A172 (cell line): ENCODE measurements at regions not wholly inside any gene's neighbourhood (a gene's known extent, or its start where the extent isn't known, plus 50 kb on each side); places are given as distances from the start of the nearest gene placed in this dataset.

Experiments used
- DNase-seq: peaks from one replicate; pipeline ENCODE4 v3.0.0-alpha.2; 2015; ENCODE audit warnings: low spot score

- no peak for DNase-seq
Measured at GRCh38 chr20:6616421-6616820, 151.1 kb upstream of the BMP2 start.

- no peak for DNase-seq
Measured at GRCh38 chr20:6614836-6615235, 152.7 kb upstream of the BMP2 start.

- no peak for DNase-seq
Measured at GRCh38 chr20:6613280-6613861, 154.1 kb upstream of the BMP2 start.

DNA sequence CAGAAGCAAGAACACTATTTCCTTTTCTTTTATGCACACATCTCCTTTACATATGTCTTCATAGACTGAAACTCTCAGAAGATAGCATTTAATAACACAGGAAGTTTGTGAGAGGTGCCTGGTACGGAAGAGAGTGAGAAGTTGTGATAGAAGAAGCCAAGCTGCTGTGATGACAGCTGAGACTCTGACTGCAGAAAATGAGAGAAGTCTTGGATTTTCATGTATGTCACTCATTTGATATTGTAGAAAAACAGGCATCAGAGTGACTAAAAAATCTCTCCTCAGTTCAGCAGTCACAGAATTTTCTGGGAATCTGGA, 154.9 kb upstream of the BMP2 start:
- DNase-seq = no peak

- no peak for DNase-seq
Measured at GRCh38 chr20:6611911-6612605, 155.4 kb upstream of the BMP2 start.

DNA sequence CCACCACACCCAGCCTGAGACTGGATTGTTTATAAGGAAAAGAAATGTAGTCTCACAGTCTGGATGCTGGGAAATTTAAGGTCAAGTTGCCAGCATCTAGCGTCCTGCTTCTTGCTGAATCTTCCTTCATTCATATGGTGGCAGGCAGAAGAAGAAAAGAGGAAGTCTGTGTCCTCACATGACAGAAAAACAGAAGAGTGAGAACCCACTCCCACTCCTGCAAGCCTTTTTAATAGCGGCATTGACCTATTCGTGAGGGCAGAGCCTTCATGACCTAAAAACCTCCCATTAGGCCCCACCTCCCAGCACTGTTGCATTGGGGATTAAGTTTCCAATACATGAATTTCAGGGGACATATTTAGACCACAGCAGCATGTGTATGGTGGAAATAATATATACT, 160.8 kb upstream of the BMP2 start:
- DNase-seq = no peak

GRCh38 chr20:6605055-6605935, 162.2 kb upstream of the BMP2 start:
- no peak for DNase-seq

DNA sequence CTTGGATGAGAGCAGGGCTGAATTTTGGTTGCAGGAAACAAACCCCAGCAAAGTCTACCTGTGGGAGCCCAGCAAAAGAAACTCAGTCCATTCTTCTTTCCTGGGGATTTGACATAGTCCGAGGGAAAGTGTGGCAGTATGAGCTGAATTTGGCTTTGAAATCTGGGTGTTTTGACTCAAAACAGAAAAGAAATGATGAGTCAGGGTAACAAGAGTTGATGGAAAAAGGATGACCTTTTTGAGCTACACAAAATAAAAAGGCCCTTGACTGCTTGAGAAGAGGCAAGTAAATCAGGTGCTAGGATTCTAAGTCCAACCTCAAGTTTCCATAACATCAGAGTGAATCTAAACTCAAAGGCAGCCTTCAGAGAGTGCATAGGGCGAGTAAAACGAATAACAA, 163.3 kb upstream of the BMP2 start:
- no peak for DNase-seq

DNA sequence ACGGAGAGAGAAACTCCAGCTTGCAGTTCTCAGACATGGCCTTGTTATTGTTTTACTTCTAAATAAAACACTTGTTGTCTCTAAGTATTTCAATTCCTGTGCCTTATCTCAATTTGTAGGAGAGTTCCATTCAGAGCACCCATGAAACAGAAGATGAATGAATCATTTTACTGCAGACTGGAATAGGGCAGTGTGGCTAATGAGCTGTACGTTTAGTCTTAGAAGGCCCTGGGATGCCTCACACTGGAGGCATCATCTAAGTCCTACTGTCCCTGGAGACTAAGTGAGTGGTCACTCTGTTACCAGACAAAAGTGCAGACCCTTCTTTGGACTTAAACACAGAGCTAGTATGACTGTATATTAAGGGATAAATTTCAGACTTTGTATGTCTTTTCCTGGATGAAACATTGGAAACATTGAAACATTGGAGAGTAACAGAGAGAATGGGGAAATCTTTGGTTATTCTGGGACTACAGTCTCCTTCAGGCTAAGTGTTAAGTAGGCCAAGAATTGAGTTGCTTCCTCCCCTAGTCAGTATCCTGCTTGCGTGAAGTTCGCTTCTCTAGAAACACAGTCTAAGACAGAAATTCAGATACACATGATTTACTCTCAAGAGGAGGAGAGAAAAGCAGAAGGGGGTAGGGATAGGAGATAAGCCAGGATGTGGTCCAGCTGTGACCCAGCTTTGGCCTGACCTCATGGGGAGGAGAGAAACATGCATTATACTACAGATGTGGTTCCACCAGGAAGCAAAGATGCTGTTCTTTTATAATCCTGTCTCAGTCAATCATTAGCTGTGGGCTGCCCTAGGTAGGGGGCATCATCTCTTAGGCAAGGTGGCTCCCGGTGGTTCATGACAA, 167.4 kb upstream of the BMP2 start:
- DNase-seq = no peak

- DNase-seq = no peak
Measured at GRCh38 chr20:6595704-6596103, 171.8 kb upstream of the BMP2 start.

GRCh38 chr20:6590891-6591637, 176.4 kb upstream of the BMP2 start:
- peak; percentile 28 for DNase-seq

DNA sequence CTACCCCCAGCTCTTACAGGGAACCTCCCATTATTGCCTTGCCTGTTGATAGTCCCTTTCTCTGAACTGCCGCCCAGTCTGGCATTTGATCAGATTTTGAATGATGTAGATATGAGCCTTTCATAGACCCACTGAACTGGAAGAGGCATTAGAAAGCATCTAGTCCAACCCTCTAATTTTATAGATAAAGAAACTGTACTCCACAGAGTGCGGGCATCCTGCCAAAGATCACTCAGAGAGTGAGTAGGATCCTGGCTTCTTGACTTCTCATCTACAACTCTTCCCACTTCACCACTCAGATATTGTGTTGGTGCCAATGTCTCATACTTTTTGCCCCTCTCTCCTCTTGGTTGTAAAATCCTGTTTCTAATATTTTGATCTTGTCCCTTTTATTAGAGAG, 179.2 kb upstream of the BMP2 start:
- no peak for DNase-seq

- DNase-seq = peak; percentile 23
Measured at GRCh38 chr20:6583134-6583738, 184.2 kb upstream of the BMP2 start.

GRCh38 chr20:6582449-6582848, 185.0 kb upstream of the BMP2 start:
- no peak for DNase-seq

DNA sequence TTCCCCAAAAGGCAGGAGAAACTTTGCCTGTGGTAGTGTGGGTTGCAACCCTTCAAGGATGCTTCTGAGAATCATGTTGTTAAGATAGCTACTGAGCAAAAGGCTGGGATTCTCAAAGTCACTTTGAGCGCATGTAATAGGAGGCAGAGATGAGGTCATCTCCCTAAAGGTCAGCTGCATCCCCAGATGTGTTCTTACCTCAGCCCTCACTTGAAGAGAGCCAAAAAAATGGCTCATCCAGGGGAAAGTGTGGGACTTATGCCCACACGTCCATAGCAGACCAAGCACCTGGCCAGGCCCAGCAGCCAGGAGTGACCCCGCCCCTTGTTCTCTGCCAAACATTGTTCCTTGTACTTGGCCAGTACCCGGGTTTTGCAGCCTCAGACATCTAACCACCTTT, 187.0 kb upstream of the BMP2 start:
- no peak for DNase-seq

GRCh38 chr20:6579824-6580223, 187.7 kb upstream of the BMP2 start:
- DNase-seq = no peak

- no peak for DNase-seq
Measured at GRCh38 chr20:6579417-6579816, 188.1 kb upstream of the BMP2 start.

DNA sequence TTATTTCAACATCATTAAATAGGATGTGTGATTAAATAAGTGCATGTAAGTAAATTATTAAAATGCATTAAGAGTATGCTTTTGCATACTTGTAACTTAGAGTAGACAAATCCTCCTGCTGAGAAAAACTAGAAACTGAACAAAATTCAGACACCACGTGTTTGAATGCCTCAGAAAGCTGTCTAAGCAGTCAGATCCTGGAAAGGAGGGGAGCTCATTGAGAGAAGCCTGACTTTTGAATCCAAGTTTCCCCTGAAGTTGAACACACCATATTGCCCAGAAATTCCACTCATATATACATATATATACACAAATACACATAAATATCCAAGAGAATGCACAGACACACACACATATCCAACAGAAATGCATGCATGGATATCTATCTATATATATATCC, 190.0 kb upstream of the BMP2 start:
- DNase-seq = no peak

DNA sequence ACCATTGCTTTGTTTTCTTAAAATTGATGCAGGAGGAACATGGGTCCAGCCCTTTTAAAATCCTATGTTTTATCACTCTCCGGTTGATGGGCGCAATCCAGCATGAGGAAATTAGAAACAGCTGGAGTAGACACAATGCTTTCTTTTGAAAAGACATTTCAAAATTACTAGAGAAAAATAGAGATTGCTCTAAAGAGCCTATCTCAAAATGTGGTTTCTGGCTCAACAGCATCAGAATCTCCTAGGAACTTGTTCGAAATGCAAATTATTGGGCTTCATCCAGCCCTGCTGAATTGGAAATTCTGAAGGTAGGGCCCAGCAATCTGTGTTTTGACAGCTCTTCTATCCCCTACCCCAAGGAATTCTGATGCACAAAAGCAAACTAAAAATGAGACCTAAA, 190.8 kb upstream of the BMP2 start:
- DNase-seq = no peak

DNA sequence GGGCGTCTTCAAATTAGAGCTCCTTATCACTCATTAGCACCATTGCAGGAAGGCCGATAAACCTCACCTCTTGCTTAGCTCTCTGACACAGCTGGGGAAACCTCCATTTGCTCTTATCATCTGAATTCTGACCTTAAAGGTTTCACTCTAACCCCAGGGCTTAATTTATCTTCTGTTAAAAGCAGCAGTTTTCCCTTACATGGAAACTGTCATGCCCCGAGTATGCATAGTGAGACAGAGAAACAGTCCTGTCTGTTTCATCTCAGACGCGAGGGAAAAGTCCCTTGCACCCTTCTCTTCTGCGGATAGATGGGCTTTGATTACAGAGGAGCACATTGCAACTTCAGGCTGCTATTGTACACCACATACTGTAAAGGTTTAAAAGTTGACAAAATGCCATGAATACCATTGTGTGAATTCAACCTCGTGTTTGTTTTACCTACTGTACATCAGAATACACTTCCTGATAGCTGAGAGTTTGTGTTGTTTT, 191.5 kb upstream of the BMP2 start:
- no peak for DNase-seq

GRCh38 chr20:6566821-6567220, 200.7 kb upstream of the BMP2 start:
- no peak for DNase-seq
